GM12878 (cell line): ENCODE measurements at regions not wholly inside any gene's neighbourhood (a gene's known extent, or its start where the extent isn't known, plus 50 kb on each side); places are given as distances from the start of the nearest gene placed in this dataset.

Experiments
- CTCF ChIP-seq, 3 experiments: IDR thresholded peaks in 2 of 3; conservative IDR thresholded peaks in 1 of 3; 2 replicates each; pipeline ENCODE4 v1.5.1; 2011; ENCODE audit warnings: low read depth in 3 of 3, low read length in 3 of 3, mild to moderate bottlenecking in 3 of 3, control low read depth in 2 of 3, moderate library complexity in 2 of 3, inconsistent platforms in 1 of 3, mixed read lengths in 1 of 3; ENCODE audit not compliant: control insufficient read depth in 2 of 3, insufficient read depth in 1 of 3; ENCODE audit errors: extremely low read depth in 1 of 3
- EP300 ChIP-seq, 2 experiments: fragments of 150-350 bp in 1 of 2; IDR thresholded peaks; 2 replicates each; pipeline ENCODE4 v1.6.1; 2011 to 2012; ENCODE audit warnings: low read depth in 2 of 2, low read length in 2 of 2, borderline replicate concordance in 1 of 2, improper control_type of control experiment in 1 of 2, inconsistent platforms in 1 of 2; ENCODE audit not compliant: control insufficient read depth in 1 of 2
- KLF5 ChIP-seq: fragments of 450-650 bp; IDR thresholded peaks from 2 replicates; pipeline ENCODE4 v1.6.1; 2014; ENCODE audit warnings: mild to moderate bottlenecking; ENCODE audit not compliant: partially characterized antibody
- NR2C2 ChIP-seq: IDR thresholded peaks from 2 replicates; pipeline ENCODE4 v1.6.1; 2011; ENCODE audit warnings: borderline replicate concordance, low read depth; ENCODE audit not compliant: control insufficient read depth, insufficient read length
- POLR2AphosphoS5 ChIP-seq: IDR thresholded peaks from 2 replicates; pipeline ENCODE4 v1.6.1; 2011; ENCODE audit warnings: mild to moderate bottlenecking, low read length, inconsistent platforms
- SP1 ChIP-seq: IDR thresholded peaks from one replicate; pipeline ENCODE4 v1.6.1; 2011; ENCODE audit warnings: low read depth, low read length
- TCF12 ChIP-seq: IDR thresholded peaks from 2 replicates; pipeline ENCODE4 v1.6.1; 2011; ENCODE audit warnings: low read depth, mild to moderate bottlenecking, low read length
- TF ChIP-seq, protein P1 (sequence below): fragments of 150-350 bp; IDR thresholded peaks from 2 replicates; pipeline ENCODE4 v1.6.1; 2016; ENCODE audit warnings: low read depth, low read length

DNA sequence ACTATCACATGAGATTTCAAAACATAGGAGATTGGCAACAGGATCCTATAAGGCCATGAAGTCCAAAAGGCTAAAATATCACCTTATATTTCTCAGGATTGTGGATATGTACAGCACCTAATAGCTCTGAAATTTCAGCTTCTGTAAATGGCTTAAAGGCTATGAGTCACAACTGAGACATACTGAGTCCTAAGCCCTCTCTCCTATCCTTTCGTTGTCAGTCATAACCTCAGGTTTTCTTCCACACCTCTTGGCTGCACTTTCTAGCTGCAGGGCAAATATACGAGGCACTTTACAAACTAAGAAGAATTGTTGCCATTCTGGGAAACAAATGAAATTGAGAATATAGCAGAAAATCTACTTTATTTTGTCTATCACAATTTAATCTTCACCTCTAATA, 969.9 kb upstream of the EPHA7 start:
- TF ChIP-seq, protein P1, sequence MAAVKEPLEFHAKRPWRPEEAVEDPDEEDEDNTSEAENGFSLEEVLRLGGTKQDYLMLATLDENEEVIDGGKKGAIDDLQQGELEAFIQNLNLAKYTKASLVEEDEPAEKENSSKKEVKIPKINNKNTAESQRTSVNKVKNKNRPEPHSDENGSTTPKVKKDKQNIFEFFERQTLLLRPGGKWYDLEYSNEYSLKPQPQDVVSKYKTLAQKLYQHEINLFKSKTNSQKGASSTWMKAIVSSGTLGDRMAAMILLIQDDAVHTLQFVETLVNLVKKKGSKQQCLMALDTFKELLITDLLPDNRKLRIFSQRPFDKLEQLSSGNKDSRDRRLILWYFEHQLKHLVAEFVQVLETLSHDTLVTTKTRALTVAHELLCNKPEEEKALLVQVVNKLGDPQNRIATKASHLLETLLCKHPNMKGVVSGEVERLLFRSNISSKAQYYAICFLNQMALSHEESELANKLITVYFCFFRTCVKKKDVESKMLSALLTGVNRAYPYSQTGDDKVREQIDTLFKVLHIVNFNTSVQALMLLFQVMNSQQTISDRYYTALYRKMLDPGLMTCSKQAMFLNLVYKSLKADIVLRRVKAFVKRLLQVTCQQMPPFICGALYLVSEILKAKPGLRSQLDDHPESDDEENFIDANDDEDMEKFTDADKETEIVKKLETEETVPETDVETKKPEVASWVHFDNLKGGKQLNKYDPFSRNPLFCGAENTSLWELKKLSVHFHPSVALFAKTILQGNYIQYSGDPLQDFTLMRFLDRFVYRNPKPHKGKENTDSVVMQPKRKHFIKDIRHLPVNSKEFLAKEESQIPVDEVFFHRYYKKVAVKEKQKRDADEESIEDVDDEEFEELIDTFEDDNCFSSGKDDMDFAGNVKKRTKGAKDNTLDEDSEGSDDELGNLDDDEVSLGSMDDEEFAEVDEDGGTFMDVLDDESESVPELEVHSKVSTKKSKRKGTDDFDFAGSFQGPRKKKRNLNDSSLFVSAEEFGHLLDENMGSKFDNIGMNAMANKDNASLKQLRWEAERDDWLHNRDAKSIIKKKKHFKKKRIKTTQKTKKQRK: no peak
- TF ChIP-seq CTCF (IDR thresholded peaks at IDR 0.05 in 2 of 3, conservative IDR thresholded peaks at IDR 0.05 in 1 of 3; ENCODE audit: control insufficient read depth in 2 of 3, extremely low read depth in 1 of 3, insufficient read depth in 1 of 3, low read depth in 3 of 3, low read length in 3 of 3) (no peak), SP1 (no peak), KLF5 (no peak), EP300 (IDR thresholded peaks at IDR 0.05; ENCODE audit: borderline replicate concordance in 1 of 2, control insufficient read depth in 1 of 2, low read depth in 2 of 2, low read length in 2 of 2) (no peak), NR2C2 (no peak), POLR2AphosphoS5 (no peak), TCF12 (no peak)
